Peyer's patch (tissue), 4 donors: ENCODE measurements at regions not wholly inside any gene's neighbourhood (a gene's known extent, or its start where the extent isn't known, plus 50 kb on each side); places are given as distances from the start of the nearest gene placed in this dataset.

Source experiments
- DNase-seq, 3 donors: peaks; one replicate each; pipeline ENCODE4 v3.0.0-alpha.2; 2017 to 2019
- H3K27ac ChIP-seq, 4 donors: fragments of 200-600 bp; sonication (generic); one replicate each; pipeline ENCODE4 v1.5.1; 2016 to 2019
- H3K27me3 ChIP-seq, 2 donors: fragments of 200-600 bp; sonication (generic); one replicate each; pipeline ENCODE4 v1.5.1; 2019
- H3K36me3 ChIP-seq, 3 donors: fragments of 200-600 bp; sonication (generic); one replicate each; pipeline ENCODE4 v1.5.1; 2016 to 2019
- H3K4me1 ChIP-seq, 4 donors: fragments of 200-600 bp; sonication (generic); one replicate each; pipeline ENCODE4 v1.5.1; 2016 to 2019
- H3K4me3 ChIP-seq, 4 donors: fragments of 200-600 bp; sonication (generic); 1 replicate in 3 of 4; 2 replicates in 1 of 4; pipeline ENCODE4 v1.5.1; 2016 to 2019; ENCODE audit warnings: mild to moderate bottlenecking in 1 of 4
- H3K9me3 ChIP-seq, 4 donors: fragments of 200-600 bp; sonication (generic); one replicate each; pipeline ENCODE4 v1.5.1; 2016 to 2019; ENCODE audit warnings: mild to moderate bottlenecking in 1 of 4
- POLR2A ChIP-seq, 2 donors: fragments of 450-650 bp; IDR thresholded peaks; one replicate each; pipeline ENCODE4 v1.5.1; 2017; ENCODE audit warnings: antibody characterized with exemption in 2 of 2, mild to moderate bottlenecking in 2 of 2, moderate library complexity in 2 of 2
- TF ChIP-seq, protein P1 (sequence below), 6 experiments: fragments of 450-650 bp in 4 of 6; fragments of 200-600 bp in 2 of 6; sonication (generic) in 1 of 6; IDR thresholded peaks; one replicate each; pipeline ENCODE4 v1.5.1; 2017 to 2019; ENCODE audit warnings: antibody characterized with exemption in 6 of 6, mild to moderate bottlenecking in 3 of 6, moderate library complexity in 1 of 6

DNA sequence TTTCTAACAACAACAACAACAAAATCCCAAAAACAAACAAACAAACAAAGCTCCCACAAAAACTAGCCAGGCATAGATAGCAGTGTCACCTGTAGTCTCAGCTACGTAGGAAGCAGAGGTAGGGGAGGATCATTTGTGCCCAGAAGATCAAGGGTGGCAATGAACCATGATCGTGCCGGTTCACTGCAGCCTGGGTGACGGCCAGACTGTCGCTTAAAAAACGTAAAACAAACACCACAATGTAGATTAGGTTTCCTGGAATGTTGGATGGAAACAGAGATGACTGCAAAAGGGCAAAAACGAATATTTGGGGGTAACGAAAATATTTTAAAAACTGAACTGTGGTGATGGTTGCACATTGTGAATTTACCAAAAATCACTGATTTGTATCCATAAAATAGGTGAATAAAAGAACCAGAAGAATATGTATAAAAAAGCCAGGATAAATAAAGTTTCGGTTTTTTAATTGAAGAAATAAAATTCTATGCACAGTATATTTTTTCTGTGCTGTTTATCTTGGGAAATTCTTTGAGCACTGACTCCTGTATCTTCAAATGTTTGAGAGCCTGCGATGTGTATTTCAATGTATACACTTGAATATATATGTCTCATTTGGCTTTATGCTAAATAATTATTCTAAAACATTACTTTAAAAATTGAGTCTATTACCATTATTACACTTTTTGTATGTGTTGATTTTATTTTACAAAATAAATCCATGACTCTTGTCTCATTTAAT, 1477.0 kb downstream of the PCDH7 start:
- Histone ChIP-seq H3K27me3 (no peaks in the 10 kb centered on the region), H3K9me3 (no peaks in the 10 kb centered on the region), H3K4me3 (no peak overlapping the region), H3K27ac (no peak overlapping the region), H3K4me1 (no peaks in the 10 kb centered on the region), H3K36me3 (no peaks in the 10 kb centered on the region)
- TF ChIP-seq, protein P1, sequence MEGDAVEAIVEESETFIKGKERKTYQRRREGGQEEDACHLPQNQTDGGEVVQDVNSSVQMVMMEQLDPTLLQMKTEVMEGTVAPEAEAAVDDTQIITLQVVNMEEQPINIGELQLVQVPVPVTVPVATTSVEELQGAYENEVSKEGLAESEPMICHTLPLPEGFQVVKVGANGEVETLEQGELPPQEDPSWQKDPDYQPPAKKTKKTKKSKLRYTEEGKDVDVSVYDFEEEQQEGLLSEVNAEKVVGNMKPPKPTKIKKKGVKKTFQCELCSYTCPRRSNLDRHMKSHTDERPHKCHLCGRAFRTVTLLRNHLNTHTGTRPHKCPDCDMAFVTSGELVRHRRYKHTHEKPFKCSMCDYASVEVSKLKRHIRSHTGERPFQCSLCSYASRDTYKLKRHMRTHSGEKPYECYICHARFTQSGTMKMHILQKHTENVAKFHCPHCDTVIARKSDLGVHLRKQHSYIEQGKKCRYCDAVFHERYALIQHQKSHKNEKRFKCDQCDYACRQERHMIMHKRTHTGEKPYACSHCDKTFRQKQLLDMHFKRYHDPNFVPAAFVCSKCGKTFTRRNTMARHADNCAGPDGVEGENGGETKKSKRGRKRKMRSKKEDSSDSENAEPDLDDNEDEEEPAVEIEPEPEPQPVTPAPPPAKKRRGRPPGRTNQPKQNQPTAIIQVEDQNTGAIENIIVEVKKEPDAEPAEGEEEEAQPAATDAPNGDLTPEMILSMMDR (IDR thresholded peaks at IDR 0.05), result no peak
- TF ChIP-seq POLR2A (IDR thresholded peaks at IDR 0.05), result no peak
- no peak for DNase-seq

DNA sequence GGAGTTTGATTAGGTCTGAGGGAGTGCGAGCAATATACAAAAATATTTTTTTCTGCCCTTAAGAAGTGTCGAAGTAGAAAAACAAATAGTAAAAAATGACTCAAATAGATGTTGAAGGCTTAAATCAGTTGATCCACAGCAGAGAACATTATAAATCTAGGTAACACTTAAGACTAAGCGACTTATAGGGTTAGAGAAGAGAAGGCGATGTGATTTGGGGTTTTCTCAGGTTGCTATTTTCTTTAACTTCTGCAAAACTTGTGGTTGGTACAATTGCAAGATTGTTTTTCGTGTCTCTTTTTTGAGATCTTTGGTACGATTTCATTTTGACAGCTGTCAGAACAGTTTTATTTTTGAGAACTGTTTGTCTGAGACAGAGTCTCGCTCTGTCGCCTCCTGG, 1479.5 kb downstream of the PCDH7 start:
- H3K4me1 ChIP-seq, result no peaks in the 10 kb centered on the region
- H3K27me3 ChIP-seq, result no peaks in the 10 kb centered on the region
- TF ChIP-seq, protein P1 (IDR thresholded peaks at IDR 0.05), result no peak
- H3K36me3 ChIP-seq, result no peaks in the 10 kb centered on the region
- no peaks in the 10 kb centered on the region for H3K9me3 ChIP-seq
- DNase-seq, result no peak
- no peak overlapping the region for H3K27ac ChIP-seq
- no peak overlapping the region for H3K4me3 ChIP-seq

DNA sequence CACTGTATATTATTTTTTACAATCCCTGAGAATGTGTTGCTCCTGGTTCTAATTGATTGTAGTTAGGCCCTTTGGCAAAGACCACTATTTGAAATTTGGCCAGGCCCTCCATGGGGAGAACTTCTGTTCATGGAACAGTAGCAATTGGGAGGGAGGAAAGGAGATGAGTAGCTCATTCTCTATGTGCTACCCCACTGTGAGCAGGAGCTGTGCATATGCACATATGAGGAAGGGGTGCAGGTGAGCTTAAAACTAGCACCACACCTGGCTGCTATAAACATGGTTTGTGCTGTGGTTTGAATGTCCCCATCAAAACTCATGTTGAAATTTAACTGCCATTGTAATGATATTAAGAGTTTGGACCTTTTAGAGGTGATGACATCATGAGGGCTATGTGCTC, 1483.2 kb downstream of the PCDH7 start:
- no peak for DNase-seq
- Histone ChIP-seq H3K27me3 (no peaks in the 10 kb centered on the region), H3K27ac (no peak overlapping the region), H3K4me3 (no peak overlapping the region), H3K36me3 (no peaks in the 10 kb centered on the region), H3K4me1 (no peaks in the 10 kb centered on the region), H3K9me3 (no peaks in the 10 kb centered on the region)
- TF ChIP-seq POLR2A (IDR thresholded peaks at IDR 0.05), result no peak
- TF ChIP-seq, protein P1 (IDR thresholded peaks at IDR 0.05), result no peak

GRCh38 chr4:32206756-32207155, 1486.6 kb downstream of the PCDH7 start:
- Histone ChIP-seq H3K27ac (no peak overlapping the region), H3K4me1 (no peaks in the 10 kb centered on the region), H3K27me3 (no peaks in the 10 kb centered on the region), H3K36me3 (no peaks in the 10 kb centered on the region), H3K9me3 (no peaks in the 10 kb centered on the region), H3K4me3 (no peak overlapping the region)
- TF ChIP-seq, protein P1 (IDR thresholded peaks at IDR 0.05), result no peak
- no peak for TF ChIP-seq POLR2A (IDR thresholded peaks at IDR 0.05)
- DNase-seq, result no peak

DNA sequence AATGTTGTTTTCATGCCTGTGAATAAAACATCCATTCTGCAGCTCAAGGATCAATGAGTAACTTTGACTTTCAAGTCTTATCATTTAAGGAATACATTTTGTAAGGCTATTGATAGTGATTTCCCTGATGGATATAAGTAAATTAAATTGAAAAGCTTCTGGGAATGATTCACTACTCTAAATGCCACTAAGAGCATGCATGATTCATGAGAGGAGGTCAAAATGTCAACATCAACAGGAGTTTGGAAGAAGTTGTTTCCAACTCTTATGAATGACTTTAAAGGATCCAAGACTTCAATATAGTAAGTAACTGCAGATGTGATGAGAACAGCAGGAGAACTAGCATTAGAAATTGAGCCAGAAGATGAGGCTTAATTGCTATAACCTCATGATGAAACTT, 1487.3 kb downstream of the PCDH7 start:
- Histone ChIP-seq H3K9me3 (no peaks in the 10 kb centered on the region), H3K27ac (no peak overlapping the region), H3K4me1 (no peaks in the 10 kb centered on the region), H3K27me3 (no peaks in the 10 kb centered on the region), H3K36me3 (no peaks in the 10 kb centered on the region), H3K4me3 (no peak overlapping the region)
- DNase-seq, result no peak
- TF ChIP-seq POLR2A (IDR thresholded peaks at IDR 0.05), result no peak
- TF ChIP-seq, protein P1 (IDR thresholded peaks at IDR 0.05), result no peak

DNA sequence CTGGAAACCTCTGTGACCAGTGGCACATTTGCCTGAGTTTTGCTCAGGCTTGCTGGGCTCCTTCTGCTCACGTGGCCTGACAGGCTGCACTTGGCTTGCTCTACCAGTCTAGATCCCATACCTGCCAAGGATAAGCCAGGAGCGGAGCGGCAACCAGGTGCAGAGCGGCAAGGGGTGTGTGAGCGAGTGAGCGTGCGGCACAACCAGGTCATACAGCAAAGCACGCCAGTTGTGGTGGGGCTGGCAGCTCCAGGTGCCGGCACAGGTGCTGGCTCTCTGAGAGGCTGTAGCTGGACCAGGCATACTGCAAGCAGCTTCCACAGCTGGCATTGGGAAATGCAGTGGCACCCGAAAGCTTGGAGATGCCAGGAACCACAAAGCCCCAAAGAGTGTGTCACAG, 1495.1 kb downstream of the PCDH7 start:
- no peak for DNase-seq
- Histone ChIP-seq H3K4me1 (no peaks in the 10 kb centered on the region), H3K9me3 (no peaks in the 10 kb centered on the region), H3K27ac (no peak overlapping the region), H3K27me3 (no peaks in the 10 kb centered on the region), H3K4me3 (no peak overlapping the region), H3K36me3 (no peaks in the 10 kb centered on the region)
- TF ChIP-seq, protein P1 (IDR thresholded peaks at IDR 0.05), result no peak
- no peak for TF ChIP-seq POLR2A (IDR thresholded peaks at IDR 0.05)
